ENCODE measurements at regions not wholly inside any gene's neighbourhood (a gene's known extent, or its start where the extent isn't known, plus 50 kb on each side); places are given as distances from the start of the nearest gene placed in this dataset.

DNA sequence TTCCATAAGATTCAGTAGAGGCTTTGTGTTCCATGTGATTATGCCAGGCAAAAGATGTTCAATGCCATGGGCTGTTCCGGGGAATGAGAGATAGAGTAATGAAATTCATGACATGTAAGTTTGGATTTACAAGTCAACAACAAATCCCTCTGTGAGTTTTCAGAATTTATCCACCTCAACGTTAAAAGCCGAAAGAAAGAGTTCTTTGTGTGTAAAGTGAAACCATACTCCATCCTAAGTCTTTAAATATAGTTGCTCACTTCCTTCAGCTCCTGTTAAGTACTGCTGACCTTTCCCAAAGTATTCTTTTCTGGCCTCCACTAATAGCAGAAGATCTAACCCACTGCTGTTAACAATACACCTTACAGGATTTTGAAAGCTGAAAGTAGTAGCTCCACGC is 190.0 kb downstream of the TMX1 start:
- no peak for TF ChIP-seq EZH2 (IDR thresholded peaks at IDR 0.05; ENCODE audit: insufficient read depth, poor library complexity, severe bottlenecking)
- TF ChIP-seq EZH2phosphoT487 (IDR thresholded peaks at IDR 0.05; ENCODE audit: insufficient read depth, low read depth), result no peak
